Esophagus (tissue), 2 donors: ENCODE measurements at regions not wholly inside any gene's neighbourhood (a gene's known extent, or its start where the extent isn't known, plus 50 kb on each side); places are given as distances from the start of the nearest gene placed in this dataset.

Source experiments
- H3K27ac ChIP-seq, 2 donors: one replicate each; pipeline ENCODE4 v1.5.1; 2013; ENCODE audit warnings: low read depth in 2 of 2, mild to moderate bottlenecking in 2 of 2, inconsistent platforms in 1 of 2, low read length in 1 of 2, moderate library complexity in 1 of 2
- H3K27me3 ChIP-seq, 2 donors: one replicate each; pipeline ENCODE4 v1.6.1; 2013; ENCODE audit warnings: low read length in 2 of 2, control low read depth in 1 of 2, mild to moderate bottlenecking in 1 of 2; ENCODE audit not compliant: insufficient read depth in 2 of 2, control insufficient read depth in 1 of 2
- H3K36me3 ChIP-seq, 2 donors: one replicate each; pipeline ENCODE4 v1.6.1; 2013; ENCODE audit warnings: low read length in 1 of 2; ENCODE audit not compliant: control insufficient read depth in 2 of 2, insufficient read depth in 2 of 2
- H3K4me1 ChIP-seq, 2 donors: one replicate each; pipeline ENCODE4 v1.6.1; 2013; ENCODE audit warnings: low read length in 1 of 2; ENCODE audit not compliant: control insufficient read depth in 2 of 2, insufficient read depth in 2 of 2
- H3K4me3 ChIP-seq, 2 donors: one replicate each; pipeline ENCODE4 v1.5.1; 2013; ENCODE audit warnings: low read length in 2 of 2, mild to moderate bottlenecking in 2 of 2, low read depth in 1 of 2, moderate library complexity in 1 of 2
- H3K9me3 ChIP-seq, 2 donors: one replicate each; pipeline ENCODE4 v1.6.1; 2013; ENCODE audit warnings: mild to moderate bottlenecking in 2 of 2, low read depth in 1 of 2, low read length in 1 of 2, moderate library complexity in 1 of 2; ENCODE audit not compliant: control insufficient read depth in 2 of 2, insufficient read depth in 1 of 2
- WGBS, 2 donors: extraction: QIAGEN DNeasy Blood & Tissue Kit; methylation state at CpG; one replicate each; pipeline ENCODE4 v1.1.7; 2013; 5-methylcytosine and 5-hydroxymethylcytosine counted together
- donor health status: healthy with polysubstance abuse.
- donor health status: Bipolar disorder and iron deficiency.

DNA sequence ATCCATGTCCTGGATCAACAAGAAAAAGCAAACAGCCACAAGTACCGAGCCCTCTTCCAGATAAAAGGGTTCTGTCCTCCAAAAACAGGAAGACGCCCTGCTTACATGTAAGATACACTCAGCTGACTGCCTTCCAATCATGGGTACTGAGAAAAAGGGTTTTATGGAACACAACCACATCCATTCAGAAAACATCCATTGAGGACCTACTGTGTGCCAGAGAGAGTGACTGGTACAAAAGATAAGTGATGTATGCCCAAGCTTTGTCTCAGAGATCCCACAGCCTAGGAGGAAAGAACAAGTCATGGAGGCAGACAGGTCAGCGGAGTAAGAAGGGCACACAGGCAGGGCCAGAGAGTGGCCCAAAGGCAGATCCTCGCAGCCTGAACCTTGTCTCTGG, 94.8 kb upstream of the SSTR4 start:
- Histone ChIP-seq H3K36me3 (no peaks in the 10 kb centered on the region), H3K4me1 (no peaks in the 10 kb centered on the region), H3K4me3 (no peak overlapping the region), H3K27ac (no peak overlapping the region), H3K27me3 (no peaks in the 10 kb centered on the region), H3K9me3 (no peaks in the 10 kb centered on the region)
- WGBS, 2 donors, result 85 to 90% methylated on average over 4 of the region's 4 CpGs

DNA sequence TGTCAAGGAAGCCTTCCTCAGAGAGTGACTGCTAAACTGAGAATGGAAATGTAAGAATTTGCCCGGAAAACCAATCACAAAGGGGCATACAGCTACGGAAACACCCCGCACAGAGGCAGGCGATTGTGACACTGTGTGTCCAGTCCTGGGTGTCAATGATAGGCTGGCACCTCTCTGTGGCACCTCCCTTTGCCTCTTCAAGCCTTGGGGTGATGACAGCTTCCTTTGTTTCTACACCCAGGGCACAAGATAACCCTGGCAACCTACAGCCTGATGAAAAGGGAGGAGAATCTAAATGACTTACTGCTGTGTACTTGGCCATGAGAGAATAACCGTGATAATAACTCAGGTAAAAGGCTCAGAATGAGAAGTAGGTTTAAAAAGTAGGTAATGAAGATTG, 93.6 kb upstream of the SSTR4 start:
- 71 to 76% methylated on average over 5 of the region's 5 CpGs for WGBS, 2 donors
- Histone ChIP-seq H3K4me1 (no peaks in the 10 kb centered on the region), H3K27me3 (no peaks in the 10 kb centered on the region), H3K9me3 (no peaks in the 10 kb centered on the region), H3K27ac (no peak overlapping the region), H3K4me3 (no peak overlapping the region), H3K36me3 (no peaks in the 10 kb centered on the region)

DNA sequence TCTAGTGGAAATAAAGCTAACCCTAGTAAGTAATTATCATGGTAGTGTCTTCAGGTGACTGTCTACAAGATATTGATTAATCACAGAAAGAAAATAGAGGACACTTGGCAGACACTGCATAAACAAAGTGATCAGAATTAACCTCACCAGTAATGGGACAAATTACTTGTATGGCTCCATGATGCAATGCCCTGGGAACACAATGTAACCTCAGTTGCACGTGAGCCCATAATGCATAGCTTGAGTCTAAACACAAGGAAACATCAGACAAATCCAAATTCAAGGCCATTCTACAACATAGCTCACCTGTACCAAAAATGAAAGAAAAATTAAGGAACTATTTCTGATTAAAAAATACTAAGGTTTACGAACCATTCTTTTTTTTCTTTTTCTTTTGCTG, 92.4 kb upstream of the SSTR4 start:
- 82 to 87% methylated on average over 2 of the region's 2 CpGs for WGBS, 2 donors
- Histone ChIP-seq H3K4me3 (no peak overlapping the region), H3K27ac (no peak overlapping the region), H3K36me3 (no peaks in the 10 kb centered on the region), H3K27me3 (no peaks in the 10 kb centered on the region), H3K9me3 (no peaks in the 10 kb centered on the region), H3K4me1 (no peaks in the 10 kb centered on the region)

DNA sequence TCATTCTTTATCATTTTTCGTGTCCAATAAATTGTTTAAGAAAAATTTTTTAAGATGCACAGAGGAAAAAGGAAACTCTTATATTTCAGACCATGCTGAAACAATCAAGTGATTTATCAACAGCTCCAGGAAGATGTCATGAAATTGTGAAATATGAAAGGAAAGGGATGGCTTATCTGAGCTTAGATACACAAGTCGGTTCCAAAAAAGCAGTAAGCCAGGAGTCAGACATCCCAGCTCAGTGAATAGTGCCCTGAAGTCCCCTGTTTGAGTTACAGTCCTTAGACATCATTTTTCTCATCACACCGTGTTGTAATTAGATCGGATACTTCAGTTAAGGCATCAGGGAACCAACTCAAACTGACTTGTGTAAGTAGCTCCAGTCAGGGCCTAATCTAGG, 91.0 kb upstream of the SSTR4 start:
- Histone ChIP-seq H3K4me3 (no peak overlapping the region), H3K27ac (no peak overlapping the region), H3K4me1 (no peaks in the 10 kb centered on the region), H3K27me3 (no peaks in the 10 kb centered on the region), H3K36me3 (no peaks in the 10 kb centered on the region), H3K9me3 (no peaks in the 10 kb centered on the region)
- WGBS, 2 donors, result 50 to 54% methylated on average over 4 of the region's 4 CpGs

DNA sequence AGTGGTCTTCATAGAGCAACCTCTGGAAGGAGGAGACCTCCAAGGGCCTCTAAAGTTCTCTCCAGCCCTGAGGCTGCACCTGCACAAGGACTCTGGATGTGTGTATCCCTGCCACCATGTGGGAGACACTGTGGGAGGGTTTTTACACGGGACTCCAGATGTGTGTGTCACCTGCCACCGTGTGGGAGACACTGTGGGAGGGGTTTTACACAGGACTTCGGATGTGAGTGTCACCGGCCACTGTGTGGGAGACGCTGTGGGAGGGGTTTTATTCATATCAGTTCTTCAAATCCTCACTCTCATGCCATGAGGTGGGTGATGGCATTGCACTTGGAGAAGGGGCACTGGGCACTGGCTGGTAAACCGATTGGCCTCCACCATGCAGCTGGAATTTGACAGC, 90.2 kb upstream of the SSTR4 start:
- 79 to 87% methylated on average over 6 of the region's 6 CpGs for WGBS, 2 donors
- H3K4me3 ChIP-seq, result no peak overlapping the region
- no peaks in the 10 kb centered on the region for H3K36me3 ChIP-seq
- no peak overlapping the region for H3K27ac ChIP-seq
- H3K4me1 ChIP-seq, result no peaks in the 10 kb centered on the region
- peaks cover 0 to 2% of the 10 kb centered on the region in 2 donors for H3K27me3 ChIP-seq
- no peaks in the 10 kb centered on the region for H3K9me3 ChIP-seq

DNA sequence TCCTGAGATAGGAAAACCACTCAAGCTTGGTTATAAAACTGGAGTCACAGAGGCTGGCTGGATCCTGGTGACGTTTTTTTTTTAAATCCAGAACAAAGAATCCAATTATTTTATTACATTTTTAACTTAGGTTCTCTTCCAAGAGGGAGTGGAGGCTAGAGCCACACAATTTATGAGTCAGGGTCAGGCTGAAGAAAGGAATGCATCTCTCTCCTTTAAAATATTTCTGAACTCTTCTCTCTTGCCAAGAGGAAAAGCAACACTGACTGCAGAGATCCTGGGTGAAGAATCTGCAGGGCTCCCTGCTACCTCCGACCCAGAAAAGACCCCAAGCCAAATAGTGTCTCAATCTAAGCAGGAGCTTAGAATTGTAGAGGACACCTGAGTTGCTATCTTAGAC, 88.5 kb upstream of the SSTR4 start:
- 40 to 54% methylated on average over 2 of the region's 2 CpGs for WGBS, 2 donors
- Histone ChIP-seq H3K4me3 (no peak overlapping the region), H3K9me3 (no peaks in the 10 kb centered on the region), H3K27me3 (peaks cover 0 to 2% of the 10 kb centered on the region in 2 donors), H3K27ac (no peak overlapping the region), H3K36me3 (no peaks in the 10 kb centered on the region), H3K4me1 (no peaks in the 10 kb centered on the region)

DNA sequence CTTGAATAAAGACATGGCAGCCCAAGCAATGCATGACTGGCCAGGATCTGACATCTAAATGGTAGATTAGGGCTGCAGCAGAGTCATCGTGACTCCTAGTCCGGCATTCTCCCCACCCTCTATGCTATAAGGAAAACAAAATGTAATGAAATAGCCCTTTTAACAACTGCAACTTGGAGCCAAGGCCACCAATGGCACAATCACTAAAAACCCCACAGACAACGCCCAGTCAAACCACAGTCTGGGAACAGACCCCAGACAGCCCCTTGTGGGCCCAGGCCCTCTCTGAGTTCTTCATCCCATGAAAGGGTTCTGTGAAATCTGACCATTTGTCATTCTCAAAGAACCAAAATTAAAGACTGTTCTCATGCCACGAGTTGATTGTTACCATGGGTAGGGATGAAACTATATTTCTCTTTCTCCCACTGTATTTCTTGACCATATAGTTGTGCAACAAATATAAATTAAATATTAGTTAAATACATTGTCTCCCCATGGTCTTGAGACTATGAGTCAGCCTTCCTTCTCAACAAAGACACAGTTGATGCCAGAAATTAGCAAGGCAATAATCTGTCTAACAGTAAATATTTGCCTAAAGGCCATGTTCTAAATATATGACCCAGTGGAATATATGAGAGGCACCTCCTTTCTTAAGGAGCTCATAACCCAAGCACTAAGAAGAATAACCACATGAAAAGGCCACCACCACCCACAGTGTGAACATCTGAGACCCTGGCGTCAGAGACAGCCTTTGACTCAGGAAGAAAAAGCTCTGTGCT, 85.6 kb upstream of the SSTR4 start:
- H3K36me3 ChIP-seq, result no peaks in the 10 kb centered on the region
- H3K27me3 ChIP-seq, result peaks cover 0 to 2% of the 10 kb centered on the region in 2 donors
- no peaks in the 10 kb centered on the region for H3K4me1 ChIP-seq
- no peak overlapping the region for H3K27ac ChIP-seq
- H3K9me3 ChIP-seq, result no peaks in the 10 kb centered on the region
- no peak overlapping the region for H3K4me3 ChIP-seq
- 76 to 80% methylated on average over 5 of the region's 5 CpGs for WGBS, 2 donors

DNA sequence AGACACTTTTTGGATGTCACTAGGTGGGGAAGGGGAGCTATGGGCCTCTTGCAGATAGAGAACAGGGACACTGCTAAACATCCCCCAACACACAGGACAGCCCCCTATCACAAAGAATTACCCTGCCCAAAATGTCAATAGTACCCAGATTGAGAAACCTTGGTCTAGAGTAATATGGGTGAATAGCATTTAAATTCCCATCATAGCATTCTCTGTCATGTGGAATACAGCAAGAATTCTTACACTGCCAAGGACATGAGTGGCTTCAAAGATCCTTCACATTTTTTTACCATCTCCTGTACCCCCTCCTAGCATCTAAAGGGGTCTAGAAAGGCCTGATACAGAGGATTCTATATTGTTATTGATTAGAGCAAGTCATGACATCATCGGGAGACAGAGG, 83.1 kb upstream of the SSTR4 start:
- H3K27me3 ChIP-seq, result peaks cover 0 to 6% of the 10 kb centered on the region in 2 donors
- H3K4me3 ChIP-seq, result no peak overlapping the region
- H3K9me3 ChIP-seq, result no peaks in the 10 kb centered on the region
- 89 to 95% methylated on average over 1 of the region's 1 CpG for WGBS, 2 donors
- H3K36me3 ChIP-seq, result no peaks in the 10 kb centered on the region
- no peaks in the 10 kb centered on the region for H3K4me1 ChIP-seq
- H3K27ac ChIP-seq, result no peak overlapping the region

DNA sequence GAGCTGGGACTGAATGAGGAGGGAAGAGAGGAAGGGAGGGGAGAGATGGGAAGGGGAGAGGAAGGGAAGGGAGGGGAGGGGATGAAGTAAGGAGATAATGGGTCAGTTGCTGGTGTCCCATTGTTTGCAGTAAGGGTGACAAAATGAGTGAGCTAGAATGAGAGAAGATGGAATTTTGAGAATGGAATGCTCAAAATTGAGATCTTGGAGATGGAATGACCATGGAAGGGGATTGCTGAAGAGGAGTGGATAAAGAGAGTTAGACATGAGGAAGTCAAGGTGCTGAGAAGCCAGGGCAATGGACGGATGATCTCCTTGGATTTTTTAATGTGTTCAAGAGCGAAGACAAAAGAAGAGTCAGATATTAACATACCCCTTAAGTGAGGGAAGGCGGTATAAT, 80.5 kb upstream of the SSTR4 start:
- no peak overlapping the region for H3K27ac ChIP-seq
- 88 to 92% methylated on average over 3 of the region's 3 CpGs for WGBS, 2 donors

DNA sequence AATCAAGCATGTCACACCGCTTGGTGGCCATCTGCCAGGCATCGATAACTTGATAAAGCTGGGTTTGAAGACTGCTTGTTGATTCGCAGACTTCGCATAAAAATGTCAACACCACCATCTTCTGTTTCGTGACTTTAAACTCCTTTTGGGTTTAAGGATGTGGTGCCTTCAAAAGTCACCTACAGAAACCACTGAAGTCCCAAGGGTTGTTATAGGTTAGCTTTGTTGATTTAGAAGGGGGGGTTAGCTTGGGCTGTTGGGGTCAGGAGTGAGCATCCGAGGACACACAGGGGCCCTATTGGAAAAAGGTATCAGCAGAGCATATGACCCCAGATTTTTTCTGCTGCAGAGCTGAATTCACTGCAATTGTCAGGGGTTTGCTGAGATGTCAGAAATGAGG, 76.7 kb upstream of the SSTR4 start:
- no peaks in the 10 kb centered on the region for H3K4me1 ChIP-seq
- no peak overlapping the region for H3K27ac ChIP-seq
- no peaks in the 10 kb centered on the region for H3K36me3 ChIP-seq
- WGBS, 2 donors, result 83 to 88% methylated on average over 6 of the region's 6 CpGs
- no peak overlapping the region for H3K4me3 ChIP-seq
- H3K27me3 ChIP-seq, result peaks cover 0 to 4% of the 10 kb centered on the region in 2 donors
- H3K9me3 ChIP-seq, result no peaks in the 10 kb centered on the region

More for the DNA sequence above, 80.5 kb upstream of the SSTR4 start:
- H3K27me3 ChIP-seq, result peaks cover 0 to 4% of the 10 kb centered on the region in 2 donors
- H3K4me1 ChIP-seq, result no peaks in the 10 kb centered on the region
- H3K9me3 ChIP-seq, result no peaks in the 10 kb centered on the region
- H3K4me3 ChIP-seq, result no peak overlapping the region
- H3K36me3 ChIP-seq, result no peaks in the 10 kb centered on the region
